GM12878 (cell line): ENCODE measurements at regions not wholly inside any gene's neighbourhood (a gene's known extent, or its start where the extent isn't known, plus 50 kb on each side); places are given as distances from the start of the nearest gene placed in this dataset.
A peak's percentile ranks its signal among the peaks of the same experiment; 100 is the strongest.

ENCODE experiments used
- ATAC-seq: fragments of 200-7000 bp; cut with Tn5 transposase; 3 replicates; pipeline ENCODE4 v1.9.1; 2020; ENCODE audit warnings: mild to moderate bottlenecking, moderate library complexity
- BruUV-seq: library from RNA; stranded (reverse); fragments of 400-500 nt; replicated peaks from 2 replicates; lab custom pipeline; 2021; lab: Mats Ljungman, UMichigan
- CTCF ChIA-PET: fragments of 300-600 bp; sonication (Branson Sonifier 250); formaldehyde crosslinking; extraction: SDS; loops from one replicate; lab custom pipeline; 2021; ENCODE audit warnings: inconsistent platforms; lab: Yijun Ruan, JAX
- POLR2A ChIA-PET: fragments of 350-600 bp; formaldehyde crosslinking; extraction: SDS; loops from one replicate; lab custom pipeline; 2021; ENCODE audit warnings: inconsistent platforms; lab: Charles Lee
- RAD21 ChIA-PET: fragments of 300-600 bp; sonication (Branson Sonifier 250); formaldehyde crosslinking; loops from one replicate; lab custom pipeline; 2023; ENCODE audit warnings: antibody characterized with exemption; ENCODE audit not compliant: unreplicated experiment; lab: Charles Lee
- SMC1A ChIA-PET: fragments of 300-600 bp; sonication (Branson Sonifier 250); formaldehyde crosslinking; loops from one replicate; lab custom pipeline; 2023; ENCODE audit not compliant: unreplicated experiment, uncharacterized antibody; lab: Charles Lee
- DNase-seq: peaks from one replicate; pipeline ENCODE4 v3.0.0-alpha.2; 2011; ENCODE audit warnings: low read depth, low spot score
- FAIRE-seq: peaks from 3 replicates; lab custom pipeline; 2011; peaks lifted over from hg19 to GRCh38; lab: Jason Lieb, UNC
- H2AFZ ChIP-seq: 2 replicates; pipeline ENCODE4 v1.6.0; 2011; ENCODE audit warnings: low read depth, low read length, control low read depth; ENCODE audit not compliant: control insufficient read depth
- H3K27ac ChIP-seq: 2 replicates; pipeline ENCODE4 v1.5.1; 2011; ENCODE audit warnings: control low read depth; ENCODE audit not compliant: control insufficient read depth, insufficient read depth
- H3K27me3 ChIP-seq, 2 experiments: replicated peaks in 1 of 2; 2 replicates each; pipeline versions ENCODE4 v1.6.0 to v1.6.1; 2011; ENCODE audit warnings: low read length in 1 of 2; ENCODE audit not compliant: control insufficient read depth in 2 of 2, insufficient read depth in 2 of 2
- H3K36me3 ChIP-seq, 2 experiments: 2 replicates each; pipeline ENCODE4 v1.5.1; 2011; ENCODE audit warnings: low read length in 1 of 2; ENCODE audit not compliant: control insufficient read depth in 2 of 2, insufficient read depth in 2 of 2
- H3K4me1 ChIP-seq: 2 replicates; pipeline ENCODE4 v1.6.1; 2011; ENCODE audit warnings: mild to moderate bottlenecking, low read length, moderate library complexity, mixed read lengths; ENCODE audit not compliant: control insufficient read depth, insufficient read depth
- H3K4me2 ChIP-seq: 2 replicates; pipeline ENCODE4 v1.6.0; 2011; ENCODE audit warnings: control low read depth; ENCODE audit not compliant: control insufficient read depth, insufficient read depth
- H3K4me3 ChIP-seq: fragments of 200-600 bp; sonication (generic); 2 replicates; pipeline ENCODE4 v1.5.1; 2016
- H3K79me2 ChIP-seq: 2 replicates; pipeline ENCODE4 v1.6.0; 2011; ENCODE audit warnings: low read length; ENCODE audit not compliant: control insufficient read depth, insufficient read depth
- H3K9ac ChIP-seq: 2 replicates; pipeline ENCODE4 v1.8.0; 2011; ENCODE audit warnings: low read length, control low read depth, mixed read lengths; ENCODE audit not compliant: control insufficient read depth, insufficient read depth
- H3K9me3 ChIP-seq: replicated peaks from 3 replicates; pipeline ENCODE4 v1.5.1; 2011; ENCODE audit warnings: mild to moderate bottlenecking, low read length; ENCODE audit not compliant: control insufficient read depth, insufficient read depth
- H4K20me1 ChIP-seq: 2 replicates; pipeline ENCODE4 v1.6.0; 2011; ENCODE audit not compliant: control insufficient read depth, insufficient read depth
- SPI1 ChIP-seq: IDR thresholded peaks from 2 replicates; pipeline ENCODE4 v1.6.1; 2011; ENCODE audit warnings: low read depth, mild to moderate bottlenecking, low read length, moderate library complexity, borderline replicate concordance; ENCODE audit not compliant: insufficient read depth
- ZNF592 ChIP-seq: fragments of 450-650 bp; IDR thresholded peaks from 2 replicates; pipeline ENCODE4 v1.6.1; 2017; ENCODE audit warnings: mild to moderate bottlenecking, moderate library complexity
- WGBS: methylation state at CpG from one replicate; pipeline ENCODE4 v1.1.6; 2016; ENCODE audit warnings: low lambda C conversion rate; ENCODE audit not compliant: insufficient replicate concordance, insufficient coverage; ENCODE audit errors: missing lambda C conversion rate; 5-methylcytosine and 5-hydroxymethylcytosine counted together
- in situ Hi-C: fragments of 300-500 bp; cut with MboI; formaldehyde crosslinking; loops from 9 replicates; pipeline ENCODE4 v1.14.3; 2018; ENCODE audit warnings: mixed read lengths
- intact Hi-C: fragments of 100-400 bp; cut with micrococcal nuclease; formaldehyde crosslinking; loops from one replicate; pipeline ENCODE4 v1.14.2; 2022; ENCODE audit not compliant: unreplicated experiment

- in situ Hi-C loops = no loop called here
- Histone ChIP-seq H3K27me3 (no peaks in the 10 kb centered on the region; a peak in 1 of 4 replicates), H3K4me3 (no peak overlapping the region), H3K27ac (no peak overlapping the region), H3K79me2 (no peaks in the 10 kb centered on the region), H3K9ac (no peak overlapping the region), H3K36me3 (no peaks in the 10 kb centered on the region), H2AFZ (no peak overlapping the region), H3K9me3 (no peaks in the 10 kb centered on the region), H3K4me2 (no peak overlapping the region), H4K20me1 (no peaks in the 10 kb centered on the region), H3K4me1 (no peaks in the 10 kb centered on the region)
- RAD21 ChIA-PET = interaction anchor here (1.0 to 1.1 kb wide), 2 partner anchors 8 to 122 kb away, joined by 3 read pairs; no protein-coding TSS in a partner anchor
- BruUV-seq = no TSS peak
- DNase-seq = no peak
- CTCF ChIA-PET = interaction anchor here (0.7 to 1.0 kb wide), 2 partner anchors 11 to 174 kb away, joined by 3 read pairs; no protein-coding TSS in a partner anchor
- 36% methylated on average over 6 of the region's 6 CpGs for WGBS
- SMC1A ChIA-PET = interaction anchor here (0.6 to 1.2 kb wide), 2 partner anchors 71 to 1375 kb away, joined by 3 to 4 read pairs; no protein-coding TSS in a partner anchor
- POLR2A ChIA-PET = no interaction called here
- no peak for FAIRE-seq
- ATAC-seq = peak; percentile 53; the same call in 2 of the 3 replicates
- intact Hi-C loops = no loop called here
- peak; percentile 14; the same call in 1 of the 2 replicates for TF ChIP-seq SPI1
- TF ChIP-seq ZNF592 = no peak
Observed at GRCh38 chr1:229987953-229988352, 79.1 kb upstream of the GALNT2 start.
